ENCODE measurements at regions not wholly inside any gene's neighbourhood (a gene's known extent, or its start where the extent isn't known, plus 50 kb on each side); places are given as distances from the start of the nearest gene placed in this dataset.
A peak's percentile ranks its signal among the peaks of the same experiment; 100 is the strongest.
"Not testable (repeated sequence)": the region's sequence is repeated elsewhere in the genome, so short reads cannot be mapped to it uniquely, and the experiment has no call there.

GRCh38 chr5:27450607-27451006, 412.2 kb upstream of the CDH9 start:
- no peak for DNase-seq (ENCODE audit: low spot score)
- in situ Hi-C loops (cut with MboI; ENCODE audit: low pct_unique_long_range_greater_than_20kb, low sequenced_read_pairs, unreplicated experiment), result no loop called here
- TF ChIP-seq, protein P1, sequence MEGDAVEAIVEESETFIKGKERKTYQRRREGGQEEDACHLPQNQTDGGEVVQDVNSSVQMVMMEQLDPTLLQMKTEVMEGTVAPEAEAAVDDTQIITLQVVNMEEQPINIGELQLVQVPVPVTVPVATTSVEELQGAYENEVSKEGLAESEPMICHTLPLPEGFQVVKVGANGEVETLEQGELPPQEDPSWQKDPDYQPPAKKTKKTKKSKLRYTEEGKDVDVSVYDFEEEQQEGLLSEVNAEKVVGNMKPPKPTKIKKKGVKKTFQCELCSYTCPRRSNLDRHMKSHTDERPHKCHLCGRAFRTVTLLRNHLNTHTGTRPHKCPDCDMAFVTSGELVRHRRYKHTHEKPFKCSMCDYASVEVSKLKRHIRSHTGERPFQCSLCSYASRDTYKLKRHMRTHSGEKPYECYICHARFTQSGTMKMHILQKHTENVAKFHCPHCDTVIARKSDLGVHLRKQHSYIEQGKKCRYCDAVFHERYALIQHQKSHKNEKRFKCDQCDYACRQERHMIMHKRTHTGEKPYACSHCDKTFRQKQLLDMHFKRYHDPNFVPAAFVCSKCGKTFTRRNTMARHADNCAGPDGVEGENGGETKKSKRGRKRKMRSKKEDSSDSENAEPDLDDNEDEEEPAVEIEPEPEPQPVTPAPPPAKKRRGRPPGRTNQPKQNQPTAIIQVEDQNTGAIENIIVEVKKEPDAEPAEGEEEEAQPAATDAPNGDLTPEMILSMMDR (IDR thresholded peaks at IDR 0.05; ENCODE audit: extremely low read depth, insufficient read depth, missing control alignments), result no peak

DNA sequence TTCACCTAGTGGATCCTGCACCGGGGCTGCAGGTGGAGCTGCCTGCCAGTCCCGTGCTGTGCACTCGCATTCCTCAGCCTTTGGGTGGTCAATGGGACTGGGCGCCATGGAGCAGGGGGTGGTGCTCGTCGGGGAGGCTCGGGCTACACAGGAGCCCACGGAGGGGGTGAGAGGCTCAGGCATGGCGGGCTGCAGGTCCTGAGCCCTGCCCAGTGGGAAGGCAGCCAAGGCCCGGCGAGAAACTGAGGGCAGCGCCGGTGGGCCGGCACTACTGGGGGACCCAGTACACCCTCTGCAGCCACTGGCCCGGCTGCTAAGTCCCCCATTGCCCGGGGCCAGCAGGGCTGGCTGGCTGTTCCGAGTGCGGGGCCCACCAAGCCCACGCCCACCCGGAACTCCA, 401.0 kb upstream of the CDH9 start:
- DNase-seq (ENCODE audit: low spot score); in situ Hi-C loops (cut with MboI; ENCODE audit: low pct_unique_long_range_greater_than_20kb, low sequenced_read_pairs, unreplicated experiment): not testable (repeated sequence)

DNA sequence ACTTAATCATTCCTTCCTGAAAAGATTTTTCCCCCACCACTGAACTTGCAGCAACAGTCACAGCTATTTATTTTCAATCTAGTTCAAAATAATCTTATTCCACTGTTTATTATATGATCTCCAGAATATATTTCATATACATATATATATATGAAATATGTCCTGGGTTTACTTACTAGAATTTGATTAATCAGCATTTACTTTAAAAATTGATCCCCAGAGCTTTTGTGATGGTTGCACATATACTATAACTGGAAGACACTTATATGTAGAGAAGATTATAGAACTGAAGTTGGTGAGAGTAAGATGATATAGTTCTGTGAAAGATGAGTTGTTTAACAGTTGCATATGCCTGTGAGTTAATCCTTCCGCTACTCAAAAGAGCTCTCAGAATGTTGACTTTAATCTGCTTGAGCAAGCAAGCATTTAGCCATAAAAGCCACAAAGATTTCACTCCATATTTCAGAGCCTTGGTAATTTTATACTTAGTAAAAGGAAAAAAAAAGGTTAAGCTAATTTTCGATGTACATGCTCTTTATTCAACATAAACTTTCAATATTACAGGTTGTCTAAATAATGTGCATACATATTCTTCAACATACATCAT, 399.3 kb upstream of the CDH9 start:
- TF ChIP-seq, protein P1 (IDR thresholded peaks at IDR 0.05; ENCODE audit: extremely low read depth, insufficient read depth, missing control alignments), result no peak
- in situ Hi-C loops (cut with MboI; ENCODE audit: low pct_unique_long_range_greater_than_20kb, low sequenced_read_pairs, unreplicated experiment), result no loop called here
- DNase-seq (ENCODE audit: low spot score), result peak; percentile 12

DNA sequence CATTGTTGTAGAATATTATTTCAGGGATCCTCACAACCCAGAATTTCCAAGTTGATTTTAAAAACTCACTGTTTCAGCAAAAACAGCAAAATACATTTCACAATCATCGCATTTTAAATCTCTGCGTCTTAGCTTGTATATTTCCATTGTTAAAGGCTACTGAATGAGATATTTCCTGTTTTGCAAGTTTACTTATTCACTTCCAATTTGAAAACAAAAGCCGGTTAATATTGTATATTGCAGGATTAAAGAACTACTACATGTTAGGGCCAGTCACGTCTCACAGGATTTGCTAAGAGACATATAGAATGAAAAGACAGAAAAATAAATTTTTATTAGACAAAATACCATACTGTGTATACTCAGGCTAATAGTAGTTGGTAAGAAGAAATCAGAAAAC, 395.9 kb upstream of the CDH9 start:
- in situ Hi-C loops (cut with MboI; ENCODE audit: low pct_unique_long_range_greater_than_20kb, low sequenced_read_pairs, unreplicated experiment), result no loop called here
- DNase-seq (ENCODE audit: low spot score), result no peak
- TF ChIP-seq, protein P1 (IDR thresholded peaks at IDR 0.05; ENCODE audit: extremely low read depth, insufficient read depth, missing control alignments), result no peak

GRCh38 chr5:27414099-27414498, 375.7 kb upstream of the CDH9 start:
- DNase-seq (ENCODE audit: low spot score), result no peak
- TF ChIP-seq, protein P1 (IDR thresholded peaks at IDR 0.05; ENCODE audit: extremely low read depth, insufficient read depth, missing control alignments), result no peak
- in situ Hi-C loops (cut with MboI; ENCODE audit: low pct_unique_long_range_greater_than_20kb, low sequenced_read_pairs, unreplicated experiment), result no loop called here

- no peak for DNase-seq (ENCODE audit: low spot score)
- TF ChIP-seq, protein P1 (IDR thresholded peaks at IDR 0.05; ENCODE audit: extremely low read depth, insufficient read depth, missing control alignments), result no peak
- in situ Hi-C loops (cut with MboI; ENCODE audit: low pct_unique_long_range_greater_than_20kb, low sequenced_read_pairs, unreplicated experiment), result no loop called here
Observed at GRCh38 chr5:27412384-27412783, 374.0 kb upstream of the CDH9 start.

DNA sequence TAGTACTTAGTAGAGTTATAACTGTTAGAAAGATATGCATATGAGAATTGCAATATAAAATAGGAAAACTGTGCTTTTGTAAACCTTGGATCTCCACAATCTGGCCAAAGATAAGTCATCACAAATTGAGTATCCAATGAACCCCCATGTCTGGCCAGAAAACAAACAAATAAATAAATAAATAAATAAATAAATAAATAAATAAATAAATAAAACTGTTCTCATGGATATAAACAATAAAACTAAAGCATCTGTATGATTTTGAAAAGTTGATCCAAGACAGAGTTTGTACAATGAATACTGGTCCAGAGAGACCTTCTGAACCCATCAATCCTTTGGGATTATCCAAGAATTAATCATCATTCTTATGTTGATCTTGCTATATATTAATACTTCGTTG, 367.6 kb upstream of the CDH9 start:
- DNase-seq (ENCODE audit: low spot score), result no peak
- in situ Hi-C loops (cut with MboI; ENCODE audit: low pct_unique_long_range_greater_than_20kb, low sequenced_read_pairs, unreplicated experiment), result no loop called here
- TF ChIP-seq, protein P1 (IDR thresholded peaks at IDR 0.05; ENCODE audit: extremely low read depth, insufficient read depth, missing control alignments), result no peak
